SK-N-SH treated with all-trans-retinoic acid at 6 μM for 48 hours (cell line): ENCODE measurements at regions not wholly inside any gene's neighbourhood (a gene's known extent, or its start where the extent isn't known, plus 50 kb on each side); places are given as distances from the start of the nearest gene placed in this dataset.

Experiments
- CREB5 ChIP-seq: fragments of 250-450 bp; sonication (Bioruptor Pico); IDR thresholded peaks from 2 replicates; pipeline ENCODE4 v1.5.1; 2020; ENCODE audit warnings: low read depth, mild to moderate bottlenecking, moderate library complexity
- CSDC2 ChIP-seq: fragments of 250-450 bp; sonication (Bioruptor Pico); IDR thresholded peaks from 2 replicates; pipeline ENCODE4 v1.5.0; 2020; ENCODE audit warnings: mild to moderate bottlenecking, moderate library complexity
- GLIS3 ChIP-seq: fragments of 250-450 bp; sonication (Bioruptor Pico); IDR thresholded peaks from 2 replicates; pipeline ENCODE4 v1.5.0; 2020; ENCODE audit warnings: mild to moderate bottlenecking, moderate library complexity
- RARB ChIP-seq: fragments of 250-450 bp; sonication (Bioruptor Pico); IDR thresholded peaks from 2 replicates; pipeline ENCODE4 v1.8.0; 2021; ENCODE audit warnings: mild to moderate bottlenecking, moderate library complexity
- TCF4 ChIP-seq: fragments of 250-450 bp; sonication (Bioruptor Pico); IDR thresholded peaks from 2 replicates; pipeline ENCODE4 v1.8.0; 2021; ENCODE audit warnings: mild to moderate bottlenecking, moderate library complexity, borderline replicate concordance
- TOX ChIP-seq: fragments of 250-450 bp; sonication (Bioruptor Pico); IDR thresholded peaks from 2 replicates; pipeline ENCODE4 v1.8.0; 2021; ENCODE audit warnings: mild to moderate bottlenecking, moderate library complexity, borderline replicate concordance
- TSHZ2 ChIP-seq: fragments of 250-450 bp; sonication (Bioruptor Pico); IDR thresholded peaks from 2 replicates; pipeline ENCODE4 v1.5.0; 2020; ENCODE audit warnings: mild to moderate bottlenecking, moderate library complexity
- ZC3H10 ChIP-seq: fragments of 250-450 bp; sonication (Bioruptor Pico); IDR thresholded peaks from 2 replicates; pipeline ENCODE4 v1.5.1; 2021; ENCODE audit warnings: mild to moderate bottlenecking, moderate library complexity
- ZFP3 ChIP-seq: fragments of 250-450 bp; sonication (Bioruptor Pico); IDR thresholded peaks from 2 replicates; pipeline ENCODE4 v1.5.0; 2020; ENCODE audit warnings: mild to moderate bottlenecking, moderate library complexity
- ZFP30 ChIP-seq: fragments of 450-650 bp; formaldehyde crosslinking; IDR thresholded peaks from 2 replicates; pipeline ENCODE4 v1.5.0; 2022; ENCODE audit warnings: mild to moderate bottlenecking, moderate library complexity
- TF ChIP-seq, protein P1 (sequence below): fragments of 250-450 bp; sonication (Bioruptor Pico); IDR thresholded peaks from 2 replicates; pipeline ENCODE4 v1.5.1; 2021; ENCODE audit warnings: mild to moderate bottlenecking, moderate library complexity

DNA sequence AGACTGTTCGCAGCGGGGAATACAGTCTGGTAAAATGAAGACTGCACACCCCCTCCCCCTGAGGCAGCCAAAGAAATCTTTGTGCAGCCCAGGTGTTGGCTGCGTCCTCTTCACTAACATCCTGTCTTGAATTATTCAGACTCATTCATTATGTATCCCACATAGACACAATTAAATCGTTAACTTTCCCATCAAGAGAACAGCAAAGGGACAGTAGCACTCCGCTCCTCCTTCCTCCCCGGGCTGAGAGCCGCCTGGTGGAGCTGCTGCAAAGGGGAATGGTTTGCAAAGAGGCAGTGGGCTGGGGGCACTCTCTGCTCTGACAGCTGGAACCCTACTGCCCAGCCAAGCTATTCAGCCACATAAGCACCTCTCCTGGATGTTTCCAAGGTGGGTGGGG, 290.0 kb upstream of the SOX9 start:
- no peak for TF ChIP-seq ZFP3
- TF ChIP-seq CREB5 (CRISPR knock-in tag) = no peak
- no peak for TF ChIP-seq TCF4 (CRISPR knock-in tag)
- no peak for TF ChIP-seq ZFP30 (CRISPR knock-in tag)
- TF ChIP-seq GLIS3 (CRISPR knock-in tag) = no peak
- TF ChIP-seq TSHZ2 = no peak
- TF ChIP-seq TOX (CRISPR knock-in tag) = no peak
- TF ChIP-seq CSDC2 (CRISPR knock-in tag) = no peak
- TF ChIP-seq, protein P1, sequence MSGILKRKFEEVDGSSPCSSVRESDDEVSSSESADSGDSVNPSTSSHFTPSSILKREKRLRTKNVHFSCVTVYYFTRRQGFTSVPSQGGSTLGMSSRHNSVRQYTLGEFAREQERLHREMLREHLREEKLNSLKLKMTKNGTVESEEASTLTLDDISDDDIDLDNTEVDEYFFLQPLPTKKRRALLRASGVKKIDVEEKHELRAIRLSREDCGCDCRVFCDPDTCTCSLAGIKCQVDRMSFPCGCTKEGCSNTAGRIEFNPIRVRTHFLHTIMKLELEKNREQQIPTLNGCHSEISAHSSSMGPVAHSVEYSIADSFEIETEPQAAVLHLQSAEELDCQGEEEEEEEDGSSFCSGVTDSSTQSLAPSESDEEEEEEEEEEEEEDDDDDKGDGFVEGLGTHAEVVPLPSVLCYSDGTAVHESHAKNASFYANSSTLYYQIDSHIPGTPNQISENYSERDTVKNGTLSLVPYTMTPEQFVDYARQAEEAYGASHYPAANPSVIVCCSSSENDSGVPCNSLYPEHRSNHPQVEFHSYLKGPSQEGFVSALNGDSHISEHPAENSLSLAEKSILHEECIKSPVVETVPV (CRISPR knock-in tag) = no peak
- no peak for TF ChIP-seq RARB (CRISPR knock-in tag)
- no peak for TF ChIP-seq ZC3H10 (CRISPR knock-in tag)
